WTC11 (cell line): ENCODE measurements at regions not wholly inside any gene's neighbourhood (a gene's known extent, or its start where the extent isn't known, plus 50 kb on each side); places are given as distances from the start of the nearest gene placed in this dataset.

Source experiments
- ATAC-seq: fragments of 200-7000 bp; cut with Tn5 transposase; 2 replicates; pipeline ENCODE4 v1.10.0; 2021; ENCODE audit warnings: mild to moderate bottlenecking, moderate library complexity
- CTCF ChIA-PET: fragments of 300-600 bp; sonication (Branson Sonifier 250); formaldehyde crosslinking; loops from one replicate; lab custom pipeline; 2021; ENCODE audit warnings: antibody characterized with exemption; lab: Charles Lee
- POLR2A ChIA-PET: fragments of 350-600 bp; sonication (Branson Sonifier 250); formaldehyde crosslinking; loops from one replicate; lab custom pipeline; 2021; ENCODE audit warnings: antibody characterized with exemption; lab: Charles Lee
- DNase-seq: peaks from one replicate; pipeline ENCODE4 v3.0.0; 2021; ENCODE audit warnings: low spot score
- H3K27ac Mint-ChIP-seq: 2 replicates; pipeline ENCODE4 v1.8.0; 2021; ENCODE audit warnings: mixed read lengths
- H3K27me3 Mint-ChIP-seq: 2 replicates; pipeline ENCODE4 v1.8.0; 2021; ENCODE audit warnings: low read depth, mild to moderate bottlenecking, moderate library complexity, mixed read lengths
- H3K36me3 Mint-ChIP-seq: 2 replicates; pipeline ENCODE4 v1.8.0; 2021; ENCODE audit warnings: mixed read lengths
- H3K4me1 Mint-ChIP-seq: 2 replicates; pipeline ENCODE4 v1.8.0; 2022; ENCODE audit warnings: mixed read lengths
- H3K4me3 Mint-ChIP-seq: 2 replicates; pipeline ENCODE4 v1.8.0; 2021; ENCODE audit warnings: mild to moderate bottlenecking, moderate library complexity, mixed read lengths
- H3K9me3 Mint-ChIP-seq: 2 replicates; pipeline ENCODE4 v1.8.0; 2021; ENCODE audit warnings: mixed read lengths
- ARID4B ChIP-seq: sonication (generic); formaldehyde crosslinking; IDR thresholded peaks from 2 replicates; pipeline ENCODE4 v1.8.0; 2023; ENCODE audit warnings: missing genetic modification reagents, mild to moderate bottlenecking, borderline replicate concordance
- ATF1 ChIP-seq: sonication (generic); formaldehyde crosslinking; IDR thresholded peaks from 2 replicates; pipeline ENCODE4 v1.8.1; 2023; ENCODE audit warnings: mild to moderate bottlenecking, moderate library complexity, missing genetic modification reagents
- ATF2 ChIP-seq: sonication (generic); formaldehyde crosslinking; IDR thresholded peaks from 2 replicates; pipeline ENCODE4 v1.8.1; 2022; ENCODE audit warnings: low read depth, missing genetic modification reagents, borderline replicate concordance
- CREB1 ChIP-seq: sonication (generic); formaldehyde crosslinking; IDR thresholded peaks from 2 replicates; pipeline ENCODE4 v1.8.0; 2023; ENCODE audit warnings: mild to moderate bottlenecking, missing genetic modification reagents
- CTCF ChIP-seq: fragments of 200-600 bp; IDR thresholded peaks from 2 replicates; pipeline ENCODE4 v1.8.0; 2022; ENCODE audit warnings: antibody characterized with exemption
- EMX1 ChIP-seq: fragments of 250-450 bp; sonication (Bioruptor Pico); IDR thresholded peaks from 2 replicates; pipeline ENCODE4 v1.8.0; 2021; ENCODE audit warnings: mild to moderate bottlenecking
- FOXK1 ChIP-seq: sonication (generic); formaldehyde crosslinking; IDR thresholded peaks from 2 replicates; pipeline ENCODE4 v1.8.0; 2022; ENCODE audit warnings: mild to moderate bottlenecking, moderate library complexity, missing genetic modification reagents
- FOXP1 ChIP-seq: sonication (generic); formaldehyde crosslinking; IDR thresholded peaks from 2 replicates; pipeline ENCODE4 v1.8.0; 2022; ENCODE audit warnings: missing genetic modification reagents, mild to moderate bottlenecking, moderate library complexity, borderline replicate concordance
- GTF2I ChIP-seq: fragments of 250-450 bp; sonication (Bioruptor Pico); conservative IDR thresholded peaks from 2 replicates; pipeline ENCODE4 v1.4.0; 2021; ENCODE audit warnings: mild to moderate bottlenecking
- MAX ChIP-seq: sonication (generic); formaldehyde crosslinking; IDR thresholded peaks from 2 replicates; pipeline ENCODE4 v1.8.0; 2022; ENCODE audit warnings: mild to moderate bottlenecking, missing genetic modification reagents
- NFATC4 ChIP-seq: fragments of 250-450 bp; sonication (Bioruptor Pico); IDR thresholded peaks from 2 replicates; pipeline ENCODE4 v1.9.0; 2021; ENCODE audit warnings: mild to moderate bottlenecking
- PRDM15 ChIP-seq: sonication (generic); formaldehyde crosslinking; IDR thresholded peaks from 2 replicates; pipeline ENCODE4 v1.8.0; 2022; ENCODE audit warnings: missing genetic modification reagents
- SMAD4 ChIP-seq: sonication (generic); formaldehyde crosslinking; IDR thresholded peaks from 2 replicates; pipeline ENCODE4 v1.8.0; 2022; ENCODE audit warnings: mild to moderate bottlenecking, missing genetic modification reagents
- TEAD1 ChIP-seq: sonication (generic); formaldehyde crosslinking; IDR thresholded peaks from 2 replicates; pipeline ENCODE4 v1.8.0; 2022; ENCODE audit warnings: mild to moderate bottlenecking, missing genetic modification reagents
- TP53 ChIP-seq: sonication (generic); formaldehyde crosslinking; IDR thresholded peaks from 2 replicates; pipeline ENCODE4 v1.8.1; 2023; ENCODE audit warnings: mild to moderate bottlenecking, missing genetic modification reagents
- ZNF121 ChIP-seq: sonication (generic); formaldehyde crosslinking; IDR thresholded peaks from 2 replicates; pipeline ENCODE4 v1.8.0; 2023; ENCODE audit warnings: missing genetic modification reagents
- ZNF138 ChIP-seq: sonication (generic); formaldehyde crosslinking; conservative IDR thresholded peaks from 2 replicates; pipeline ENCODE4 v1.8.1; 2022; ENCODE audit warnings: mild to moderate bottlenecking, moderate library complexity, missing genetic modification reagents
- ZNF281 ChIP-seq: sonication (generic); formaldehyde crosslinking; IDR thresholded peaks from 2 replicates; pipeline ENCODE4 v1.8.0; 2023; ENCODE audit warnings: mild to moderate bottlenecking, missing genetic modification reagents
- ZNF396 ChIP-seq: fragments of 250-450 bp; sonication (Bioruptor Pico); IDR thresholded peaks from 2 replicates; pipeline ENCODE4 v1.8.0; 2021; ENCODE audit warnings: mild to moderate bottlenecking, moderate library complexity, borderline replicate concordance

- TF ChIP-seq ZNF281 (CRISPR knock-in tag) = no peak
- no peak for TF ChIP-seq CTCF
- peak; percentile 71; the same call in 1 of the 2 replicates for TF ChIP-seq MAX (CRISPR knock-in tag)
- no peak for TF ChIP-seq NFATC4 (CRISPR knock-in tag)
- no peak for TF ChIP-seq SMAD4 (CRISPR knock-in tag)
- TF ChIP-seq TEAD1 (CRISPR knock-in tag) = peak; percentile 39; the same call in 1 of the 2 replicates
- TF ChIP-seq GTF2I (CRISPR knock-in tag) = no peak
- no peak for TF ChIP-seq ZNF121 (CRISPR knock-in tag)
- TF ChIP-seq CREB1 = no peak
- peak; percentile 53; the same call in 1 of the 2 replicates for TF ChIP-seq FOXK1 (CRISPR knock-in tag)
- TF ChIP-seq PRDM15 (CRISPR knock-in tag) = 0 out of 2 replicates have a peak, but pooled peaks have one; percentile 27
- TF ChIP-seq TP53 (CRISPR knock-in tag) = no peak
- TF ChIP-seq ZNF396 = no peak
- no peak for TF ChIP-seq ATF1 (CRISPR knock-in tag)
- no peak for TF ChIP-seq FOXP1 (CRISPR knock-in tag)
- no peak for TF ChIP-seq ZNF138
Observed at GRCh38 chr2:226649871-226650660, 149.6 kb downstream of the IRS1 start (continued).

GRCh38 chr2:226649201-226649600 lies 150.4 kb downstream of the IRS1 start:
- Mint-ChIP-seq H3K27me3 (no peaks in the 10 kb centered on the region; the same call in 1 of the 2 replicates), H3K36me3 (peaks cover 22% of the 10 kb centered on the region), H3K4me1 (peaks cover 34% of the 10 kb centered on the region), H3K9me3 (peaks cover 23% of the 10 kb centered on the region), H3K4me3 (peak overlapping the region; percentile 32), H3K27ac (peak overlapping the region; percentile 95)
- no peak for DNase-seq
- ATAC-seq = no peak
- ChIA-PET CTCF (no interaction called here), POLR2A (no interaction called here)
- no peak for TF ChIP-seq ARID4B (CRISPR knock-in tag)
- TF ChIP-seq EMX1 (CRISPR knock-in tag) = no peak
- no peak for TF ChIP-seq ATF2 (CRISPR knock-in tag)
